ELF-1 (cell line): ENCODE measurements at regions not wholly inside any gene's neighbourhood (a gene's known extent, or its start where the extent isn't known, plus 50 kb on each side); places are given as distances from the start of the nearest gene placed in this dataset.

Experiments
- DNase-seq: peaks from one replicate; pipeline ENCODE4 v3.0.0-alpha.2; 2016; ENCODE audit warnings: low read depth, low spot score

DNA sequence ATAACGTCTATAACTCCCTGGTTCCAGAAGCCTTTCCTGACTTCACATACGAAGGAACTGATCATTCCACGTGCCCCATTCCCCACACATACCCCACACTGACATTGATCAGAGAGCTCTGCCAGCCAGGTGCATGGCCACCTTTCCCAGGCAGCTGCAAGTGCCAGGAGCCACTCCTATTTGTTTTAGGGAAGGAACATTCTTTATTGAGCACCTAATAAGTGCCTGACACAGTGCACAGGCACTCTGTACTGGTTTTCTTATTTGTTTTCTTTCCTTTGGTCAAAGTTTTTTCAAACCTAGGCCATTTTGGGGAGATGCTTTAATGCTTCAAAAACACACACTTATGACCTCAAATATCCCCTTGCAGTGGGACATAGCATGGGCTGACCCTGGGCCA, 50.0 kb downstream of the PITPNM2 start:
- no peak for DNase-seq

DNA sequence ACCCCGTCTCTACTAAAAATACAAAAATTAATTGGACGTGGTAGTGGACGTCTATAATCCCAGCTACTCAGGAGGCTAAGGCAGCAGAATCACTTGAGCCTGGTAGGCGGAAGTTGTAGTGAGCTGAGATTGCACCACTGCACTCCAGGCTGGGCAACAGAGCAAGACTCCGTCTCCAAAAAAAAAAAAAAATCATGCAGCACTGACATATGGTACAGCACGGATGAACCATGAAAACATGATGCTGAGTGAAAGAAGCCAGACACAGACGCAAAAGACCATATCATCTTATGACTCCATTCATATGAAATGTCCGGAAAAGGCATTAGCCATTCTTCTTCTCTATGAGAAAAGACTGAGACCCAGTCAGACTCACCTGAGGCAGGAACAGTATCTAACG, 50.4 kb downstream of the PITPNM2 start:
- DNase-seq: no peak

DNA sequence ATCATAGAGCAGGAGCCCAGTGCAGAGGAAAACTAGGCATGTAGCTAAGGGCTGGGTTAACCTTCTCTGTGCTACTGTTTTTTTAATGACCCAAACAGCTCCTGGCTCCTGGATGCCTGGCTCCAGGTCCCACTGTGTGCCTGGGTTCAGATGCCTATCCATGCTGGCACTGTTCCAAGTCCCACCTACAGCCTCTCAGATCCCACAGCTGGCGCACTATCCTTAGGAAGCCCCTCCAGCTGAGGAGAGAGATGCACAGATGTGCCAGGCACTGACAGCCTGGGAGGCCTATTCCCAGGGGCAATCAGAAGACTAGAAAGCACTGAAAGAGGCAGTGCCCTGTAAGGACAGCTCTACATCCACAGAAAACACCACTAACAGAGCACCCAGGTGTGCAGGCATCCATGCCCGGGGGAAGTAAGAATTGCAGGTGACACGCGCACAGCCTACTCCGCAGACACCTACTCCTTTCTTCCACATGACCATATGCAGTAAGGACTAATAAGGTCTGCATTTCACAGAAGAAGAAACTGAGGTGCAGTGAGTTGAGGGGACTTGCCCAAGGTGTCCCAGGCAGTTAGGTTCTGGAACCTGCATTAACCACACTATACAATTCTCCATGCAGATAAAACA, 51.2 kb downstream of the PITPNM2 start:
- no peak for DNase-seq

DNA sequence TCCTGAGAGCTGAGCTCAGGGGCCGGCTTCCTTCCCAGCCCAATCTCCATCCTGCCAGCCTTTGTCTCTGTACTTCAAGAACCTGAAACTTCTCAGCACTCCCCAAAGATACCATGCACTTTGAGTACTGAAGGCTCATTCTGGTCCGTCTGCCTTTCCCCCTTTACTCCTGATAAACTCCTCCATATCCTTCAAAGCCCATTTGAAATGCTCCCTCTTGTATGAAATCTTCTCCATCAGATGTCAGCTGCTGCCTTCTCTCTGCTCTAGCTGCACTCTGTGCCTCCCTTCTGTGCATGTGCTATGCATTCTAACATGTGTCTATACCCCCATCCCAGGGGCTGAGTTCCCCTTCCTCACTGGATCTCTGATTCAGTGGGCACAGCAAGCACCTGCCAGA, 52.1 kb downstream of the PITPNM2 start:
- no peak for DNase-seq

DNA sequence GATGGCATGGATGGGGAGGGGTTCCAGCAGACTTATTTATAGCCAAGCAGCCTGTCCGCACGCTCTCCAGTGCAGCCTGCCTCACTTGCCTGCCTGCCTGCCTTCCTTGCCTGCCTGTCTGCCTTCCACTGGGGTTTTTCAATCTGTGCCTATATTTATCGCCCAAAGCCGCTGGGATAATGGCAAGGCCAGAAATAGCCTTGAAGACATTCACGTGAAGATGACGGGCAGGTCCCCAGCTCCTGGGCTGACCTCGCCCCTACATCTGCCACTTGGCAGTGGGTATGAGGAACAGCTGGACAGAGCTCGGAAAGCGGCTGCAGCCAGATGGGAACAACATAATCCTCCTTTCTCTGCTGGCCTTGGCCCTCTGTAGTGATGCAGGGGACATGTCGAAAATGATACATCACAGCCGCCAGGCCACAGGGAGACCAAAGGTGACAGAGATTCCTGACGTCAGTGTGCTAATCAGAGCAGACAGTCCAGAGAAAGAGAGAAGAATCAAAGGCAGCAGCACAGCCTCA, 53.3 kb downstream of the PITPNM2 start:
- DNase-seq: no peak

DNA sequence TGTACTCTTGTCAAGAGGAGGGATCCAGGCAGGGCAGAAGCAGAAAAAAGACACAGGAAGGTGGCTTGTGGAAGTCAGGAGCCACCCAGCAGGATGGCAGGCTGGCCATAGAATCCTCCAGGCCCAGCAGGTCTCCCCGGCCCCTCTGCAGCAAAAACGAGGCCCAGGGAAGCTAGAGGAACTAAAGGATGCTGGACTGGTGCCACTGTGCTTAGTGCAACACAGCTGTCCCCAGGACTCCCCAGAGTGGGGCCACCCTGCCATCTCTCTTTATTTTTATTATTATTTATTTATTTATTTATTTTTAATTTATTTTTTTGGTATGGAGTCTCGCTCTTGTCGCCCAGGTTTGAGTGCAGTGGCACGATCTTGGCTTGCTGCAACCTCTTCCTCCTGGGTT, 54.1 kb downstream of the PITPNM2 start:
- DNase-seq: no peak

DNA sequence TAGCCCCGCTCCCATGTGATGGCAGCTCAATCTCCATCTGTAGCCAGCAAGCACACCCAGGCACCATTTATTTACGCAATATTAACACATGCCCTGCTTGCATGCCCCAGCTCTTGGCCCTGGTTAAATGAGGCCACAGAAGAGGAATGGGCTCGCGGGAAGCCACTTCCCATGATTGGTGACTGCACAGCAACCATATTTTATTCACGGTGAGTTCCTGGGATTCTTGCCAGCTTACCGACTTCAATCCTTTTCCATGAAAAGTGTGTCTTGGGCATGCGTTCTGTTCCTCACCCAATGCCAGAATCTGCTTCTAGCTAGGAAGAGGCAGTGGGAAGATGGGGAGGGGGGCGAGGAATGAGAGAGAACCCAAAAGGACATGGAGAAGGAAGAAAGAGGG, 54.7 kb downstream of the PITPNM2 start:
- DNase-seq: no peak

DNA sequence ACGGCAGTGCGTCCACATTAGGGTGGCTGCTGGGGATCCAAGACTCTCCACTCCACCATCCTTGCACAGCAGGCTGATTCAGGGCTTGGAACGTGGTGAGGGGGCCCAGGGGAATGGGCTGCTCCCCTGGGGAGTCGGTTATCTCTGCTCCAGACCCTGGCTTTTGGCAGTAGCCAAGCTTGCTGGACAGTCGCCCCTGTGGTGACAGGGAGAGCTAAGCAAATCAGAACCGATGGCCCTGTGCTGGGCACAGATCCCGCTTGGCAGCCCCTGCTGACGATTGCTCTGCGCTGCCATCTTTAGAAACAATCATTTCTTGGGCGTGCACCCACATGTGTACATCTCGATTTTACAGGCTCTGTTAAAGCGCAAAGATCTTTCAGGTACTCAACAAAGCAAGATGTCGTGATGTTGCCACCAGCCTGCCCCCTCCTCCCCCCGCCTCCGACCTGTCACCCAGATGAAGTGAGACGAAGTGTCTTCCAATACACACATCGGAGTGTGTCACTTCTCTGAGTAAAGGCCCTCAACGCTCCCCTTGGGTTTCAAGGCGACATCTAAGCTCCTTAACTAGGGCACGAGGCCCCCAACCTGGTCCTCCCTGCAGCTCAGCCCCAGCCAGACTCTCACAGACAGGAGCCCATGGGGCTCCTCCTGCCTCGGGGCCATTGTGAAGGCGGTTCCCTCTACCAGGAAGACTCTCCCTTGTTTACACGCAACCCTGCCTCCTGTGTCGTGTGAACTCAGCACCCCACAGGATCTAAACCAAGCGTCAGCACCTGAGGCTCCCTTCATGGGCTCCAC, 55.6 kb downstream of the PITPNM2 start:
- DNase-seq: no peak

DNA sequence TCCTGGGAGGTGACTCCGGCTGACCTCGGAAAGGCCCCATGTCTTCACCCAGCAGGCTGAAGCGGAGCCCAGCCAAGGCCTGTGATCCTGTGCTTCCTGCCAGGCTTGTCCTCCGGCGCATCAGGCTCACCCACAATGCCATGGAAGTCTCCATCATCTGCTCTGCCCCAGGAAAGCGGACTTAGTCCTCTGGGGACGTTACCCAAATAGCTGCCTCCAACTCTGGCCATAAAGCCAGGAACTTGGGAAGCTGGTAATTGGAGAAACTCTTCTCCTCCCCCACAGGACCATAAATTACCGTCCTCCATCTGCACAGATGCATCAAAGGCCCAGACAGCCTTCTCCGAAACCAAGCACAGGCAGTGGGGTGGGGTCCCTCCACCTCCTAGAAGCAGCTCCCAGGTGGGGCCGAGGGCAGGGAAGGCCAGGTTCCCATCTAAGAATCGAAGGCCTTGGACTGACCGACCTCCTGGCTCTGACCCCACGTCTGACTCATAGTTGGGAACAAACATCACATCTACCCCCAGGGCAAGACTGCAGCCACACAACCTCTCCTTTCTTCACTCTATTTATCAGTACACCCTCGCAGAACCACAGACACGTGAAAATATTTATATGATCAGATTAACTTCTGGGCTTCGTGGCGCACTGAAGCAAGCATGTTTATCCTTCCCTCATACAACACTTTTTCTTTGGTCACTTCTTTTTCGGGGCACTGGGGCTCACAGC, 56.4 kb downstream of the PITPNM2 start:
- DNase-seq: no peak

DNA sequence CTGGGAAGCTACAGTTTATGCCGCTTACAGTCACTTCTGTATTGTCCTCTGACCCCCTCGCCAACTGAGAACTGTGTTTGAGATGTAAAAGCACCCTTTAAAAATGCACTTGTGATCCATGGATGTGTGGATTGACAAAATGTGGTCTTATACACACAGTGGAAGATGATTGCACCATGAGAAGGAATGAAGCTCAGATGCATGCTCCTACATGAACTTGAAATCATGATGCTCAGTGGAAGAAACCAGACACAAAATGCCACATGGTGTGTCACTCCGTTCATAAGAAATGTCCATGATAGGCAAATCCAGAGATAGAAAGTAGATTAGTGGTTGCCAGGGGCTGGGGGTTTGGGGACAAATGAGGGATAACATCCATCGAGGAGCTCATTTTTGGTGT, 58.0 kb downstream of the PITPNM2 start:
- no peak for DNase-seq

DNA sequence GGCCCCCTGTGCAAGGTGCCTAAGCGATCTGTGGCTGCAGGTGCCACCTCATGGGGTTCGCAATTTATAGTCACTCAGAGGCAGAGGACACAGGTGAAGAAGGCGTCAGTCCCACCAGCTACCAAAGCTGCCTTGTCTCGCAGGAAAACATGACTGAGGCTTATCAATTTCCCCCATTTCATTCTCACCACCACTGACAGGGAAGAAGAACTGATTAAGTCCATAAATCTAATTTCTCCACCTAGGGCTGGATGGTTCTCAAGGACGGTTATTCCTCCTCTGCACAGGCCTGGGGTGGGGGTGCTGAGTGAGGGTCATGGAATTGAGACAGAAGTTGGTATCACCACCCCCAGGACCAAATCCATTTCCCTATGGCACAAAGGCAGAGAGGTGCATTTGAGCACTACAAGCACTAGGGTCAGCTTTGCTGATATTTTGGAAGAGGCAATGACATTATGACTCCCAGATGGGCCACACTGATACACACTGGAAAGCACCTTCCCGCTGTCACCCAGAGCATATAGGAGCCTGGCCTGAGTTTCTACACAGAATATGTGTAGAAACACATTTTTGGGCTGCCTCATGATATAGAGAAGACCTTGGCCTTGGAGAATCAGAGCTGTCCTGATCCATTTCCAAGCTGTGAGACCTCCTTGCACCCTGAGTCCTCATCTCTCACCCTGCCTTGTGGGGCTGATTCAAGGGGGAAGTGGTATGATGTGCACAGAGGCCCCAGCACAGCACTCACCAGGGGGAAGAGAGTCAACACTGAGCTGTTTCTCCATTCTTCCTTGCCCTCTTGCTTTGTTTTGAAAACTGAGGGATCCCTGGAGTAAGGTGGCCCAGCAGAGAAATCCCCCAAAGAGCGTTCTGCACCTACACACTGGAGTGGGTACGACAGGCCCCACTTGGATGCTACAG, 59.4 kb downstream of the PITPNM2 start:
- no peak for DNase-seq

DNA sequence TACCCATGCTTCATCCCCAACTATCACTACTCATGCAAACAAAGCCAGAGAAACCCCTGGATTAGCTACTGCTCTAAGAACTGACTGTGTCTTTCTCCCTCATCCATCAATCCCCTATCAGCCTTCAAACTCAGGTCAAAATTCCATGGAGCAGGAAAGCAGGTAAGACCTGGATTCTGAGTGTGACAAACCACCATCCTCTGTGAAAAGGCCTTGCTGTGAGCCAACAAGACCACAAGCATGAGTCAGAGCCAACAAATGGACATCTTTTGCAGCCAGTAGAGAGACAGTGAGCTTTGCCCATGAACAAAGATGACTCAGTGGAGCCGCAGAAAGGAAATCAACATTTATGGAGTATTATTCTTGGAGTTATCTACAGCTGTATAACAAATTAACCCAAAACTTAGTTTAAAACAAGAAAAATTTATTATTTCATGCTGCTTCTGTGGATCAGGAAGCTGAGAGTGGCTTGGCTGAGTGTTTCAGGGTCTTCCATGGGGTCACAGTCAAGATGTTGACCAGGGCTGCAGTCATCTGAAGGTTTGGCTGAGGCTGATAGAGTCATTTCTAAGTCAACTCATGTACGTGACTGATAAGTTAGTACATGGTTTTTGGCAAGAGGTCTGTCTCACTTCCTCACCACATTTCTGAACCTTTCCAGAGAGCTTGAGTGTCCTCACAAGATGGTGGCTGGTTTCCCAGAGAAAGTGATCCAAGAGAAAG, 61.1 kb downstream of the PITPNM2 start:
- DNase-seq: no peak

DNA sequence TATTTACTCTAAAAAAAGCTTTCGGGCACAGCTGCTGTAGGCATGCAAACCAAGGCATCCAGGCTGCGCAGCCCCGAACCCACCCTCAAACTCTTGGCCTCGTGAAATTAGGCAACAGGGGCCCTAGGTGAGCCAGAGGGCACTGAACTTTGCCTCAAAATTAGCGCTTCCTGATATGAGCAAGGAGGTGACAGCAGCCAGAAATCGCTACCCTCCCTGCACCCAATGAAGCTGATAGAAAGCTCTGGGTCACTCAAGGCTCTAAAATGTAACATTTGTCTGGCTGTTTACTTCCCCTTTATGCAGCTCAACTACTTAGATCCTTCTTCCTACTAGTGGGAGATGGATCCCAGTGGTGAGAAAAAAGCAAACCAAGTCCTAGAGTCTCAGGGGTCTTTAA, 61.8 kb downstream of the PITPNM2 start:
- DNase-seq: no peak

DNA sequence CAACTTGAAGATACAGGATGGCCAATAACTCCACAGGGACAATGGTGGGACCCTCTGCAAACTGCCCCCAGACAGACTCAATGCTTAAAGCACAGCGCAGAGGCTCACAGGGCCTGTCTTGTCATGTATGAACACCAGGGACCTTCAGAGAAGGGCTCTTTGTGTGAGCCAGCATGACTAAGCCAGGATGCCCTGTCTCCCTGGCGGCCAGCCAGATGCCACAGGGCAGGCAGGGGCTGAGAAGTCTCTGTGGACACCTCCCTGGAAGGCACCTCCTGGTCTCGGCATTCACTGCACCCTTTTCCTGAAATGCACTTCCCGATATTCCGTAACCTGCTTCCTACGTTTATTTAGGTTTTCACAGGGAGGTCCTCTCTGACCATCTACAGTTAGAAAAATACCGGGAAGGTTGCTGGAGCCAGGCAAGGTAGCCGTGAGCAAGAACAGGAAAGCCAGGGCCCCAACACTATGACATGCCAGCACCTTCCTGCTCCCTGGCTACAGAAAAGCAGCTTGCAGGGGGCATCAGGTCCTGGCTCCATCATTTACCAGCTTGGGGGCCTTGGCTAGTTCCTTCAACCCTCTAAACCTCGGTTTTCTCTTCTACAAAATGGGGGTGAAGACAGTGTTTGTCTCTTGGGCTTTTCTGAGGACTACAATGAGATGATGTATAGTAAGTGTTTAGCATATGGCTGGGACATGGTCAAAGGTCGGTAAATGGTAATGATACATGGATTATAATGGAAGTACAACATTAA, 65.0 kb downstream of the PITPNM2 start:
- no peak for DNase-seq

DNA sequence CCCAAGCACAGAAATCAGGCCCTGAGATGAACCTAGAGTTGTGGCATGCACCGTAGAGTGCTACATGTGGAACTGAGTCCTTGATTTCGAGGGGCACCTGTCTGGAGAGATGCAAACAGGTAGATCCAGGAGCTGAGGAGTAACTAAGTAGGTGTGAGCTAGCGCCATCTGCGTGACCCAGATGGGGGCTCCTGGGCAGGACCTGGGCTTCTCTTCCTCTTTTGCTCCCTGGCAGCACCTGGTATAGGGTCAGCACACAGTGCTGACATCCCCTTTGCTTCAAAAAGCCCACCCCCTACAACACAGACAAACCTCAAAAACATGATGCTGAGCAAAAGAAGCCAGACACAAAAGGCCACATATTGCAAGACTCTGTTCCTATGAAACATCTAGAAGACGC, 65.8 kb downstream of the PITPNM2 start:
- DNase-seq: no peak

DNA sequence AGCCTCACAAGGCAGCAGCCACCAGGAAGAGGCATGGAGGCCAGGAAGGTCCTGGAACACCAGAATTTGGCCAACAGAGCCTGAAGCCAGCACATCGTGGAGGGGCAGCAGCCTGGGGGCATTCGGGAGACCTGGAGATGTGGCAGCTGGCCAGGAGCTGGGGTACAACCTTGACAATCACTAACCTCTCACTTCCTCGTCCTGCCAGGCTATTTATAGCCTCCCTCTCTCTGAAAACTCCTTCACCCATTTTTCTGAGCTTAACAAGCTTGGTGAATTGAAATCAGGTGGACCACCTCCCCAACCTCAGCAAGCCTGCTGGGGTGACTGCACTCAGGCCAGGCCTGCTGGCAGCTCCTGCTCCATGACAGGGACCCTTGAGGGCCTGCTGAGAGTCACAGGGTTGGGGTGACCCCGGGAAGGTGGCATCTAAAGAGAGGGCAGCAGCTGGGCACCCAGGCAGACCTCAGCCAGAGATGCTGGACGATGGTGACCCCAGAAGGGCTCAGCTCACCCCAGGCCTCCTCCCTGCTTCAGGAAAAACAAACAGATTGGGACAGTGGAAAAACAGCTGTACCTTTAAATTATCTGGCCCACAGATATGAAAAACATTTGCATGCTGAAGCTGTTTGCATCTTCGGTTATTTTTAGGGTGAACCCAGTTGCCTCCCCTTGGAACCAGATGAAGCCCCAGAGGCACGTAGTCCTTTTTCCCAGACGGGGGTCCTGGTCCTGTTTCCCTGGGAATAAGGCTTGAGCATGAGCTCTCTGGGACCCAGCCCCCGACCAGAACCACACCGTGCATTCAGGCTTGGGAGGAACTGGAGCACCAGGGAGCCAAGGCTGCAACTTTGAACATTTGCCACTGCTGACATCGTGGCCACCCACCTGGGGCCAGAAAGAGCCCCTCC, 67.0 kb downstream of the PITPNM2 start:
- no peak for DNase-seq

DNA sequence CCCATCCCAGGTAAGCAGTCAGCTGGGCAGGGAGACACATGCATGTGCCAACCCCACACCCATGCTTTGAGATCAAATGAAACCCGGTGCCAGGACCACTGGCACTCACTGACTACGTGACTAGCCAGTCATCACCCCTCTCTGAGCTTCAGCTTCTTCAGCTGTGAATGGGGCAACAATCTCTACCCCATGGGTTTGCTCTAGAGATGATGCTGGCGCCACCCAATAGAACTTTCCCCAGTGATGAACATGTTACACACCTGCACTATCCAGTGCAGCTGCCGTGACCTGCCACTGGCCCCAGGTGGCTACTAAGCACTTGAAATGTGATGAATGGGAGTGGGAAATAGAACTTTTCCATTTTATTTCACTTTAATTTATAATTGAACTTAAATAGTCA, 70.3 kb downstream of the PITPNM2 start:
- DNase-seq: no peak

DNA sequence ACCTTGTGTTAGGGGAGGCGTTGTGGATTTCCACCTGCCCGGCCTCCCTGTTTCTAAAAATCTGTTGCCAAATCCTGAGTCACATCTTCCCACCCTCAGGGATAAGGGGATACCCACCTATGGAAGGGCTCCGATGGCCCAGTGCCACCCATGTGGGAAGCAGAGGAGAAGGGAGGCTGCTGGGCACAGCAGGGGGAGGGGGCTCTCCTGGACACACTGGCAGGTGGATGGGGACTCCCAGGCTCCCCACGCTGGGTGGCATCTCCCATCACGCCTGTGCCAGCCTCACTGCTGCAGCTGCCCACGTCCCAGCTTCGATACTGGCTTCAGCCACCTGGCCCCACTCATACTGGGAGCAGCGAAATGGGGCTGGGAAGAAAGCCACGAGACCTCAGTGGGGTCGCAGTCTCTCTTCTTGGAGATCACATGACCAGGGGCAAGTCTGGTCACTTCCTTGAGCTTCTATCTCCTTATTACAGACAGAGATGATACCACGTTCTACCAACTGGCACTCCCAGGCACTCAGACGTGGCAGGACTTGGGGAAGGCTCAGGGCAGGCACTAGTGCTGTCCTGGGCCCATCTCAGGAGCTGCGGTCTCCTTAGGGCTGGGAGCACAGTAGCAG, 72.2 kb downstream of the PITPNM2 start:
- no peak for DNase-seq

DNA sequence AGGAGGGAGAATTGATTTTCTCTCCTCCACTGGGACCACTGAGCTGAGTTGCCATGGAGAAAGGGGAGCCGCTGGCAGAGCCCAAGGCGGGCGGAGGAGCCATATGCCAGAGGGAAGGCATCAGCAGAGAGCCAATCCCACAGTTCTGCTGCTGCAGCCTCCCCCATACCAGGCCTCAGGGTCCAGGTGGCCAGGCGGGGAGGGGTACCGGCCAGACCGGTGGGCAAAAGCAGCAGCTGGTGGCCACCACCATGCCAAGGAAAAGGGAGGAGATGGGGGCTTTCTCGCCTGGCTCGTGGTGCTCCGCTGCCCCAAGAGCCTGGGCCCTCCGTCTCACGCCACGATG, 72.8 kb downstream of the PITPNM2 start:
- DNase-seq: no peak
